Fibroblast of the aortic adventitia (primary cell): ENCODE measurements at regions not wholly inside any gene's neighbourhood (a gene's known extent, or its start where the extent isn't known, plus 50 kb on each side); places are given as distances from the start of the nearest gene placed in this dataset.

Source experiments
- DNase-seq: peaks from one replicate; pipeline ENCODE4 v3.0.0-alpha.2; 2010; ENCODE audit warnings: low read depth
- H3K4me3 ChIP-seq: 2 replicates; pipeline ENCODE4 v1.5.1; 2011; ENCODE audit warnings: low read depth, mild to moderate bottlenecking, control low read depth, low read length, moderate library complexity
- CTCF ChIP-seq: IDR thresholded peaks from 2 replicates; pipeline ENCODE4 v1.5.1; 2011; ENCODE audit warnings: mild to moderate bottlenecking, low read length, control low read depth, inconsistent platforms; ENCODE audit not compliant: insufficient read depth

- TF ChIP-seq CTCF, result no peak
- H3K4me3 ChIP-seq, result no peak overlapping the region
- no peak for DNase-seq
These were observed 73.9 kb upstream of the EMX2 start for GRCh38 chr10:117468665-117469064.

GRCh38 chr10:117464176-117464575, 78.4 kb upstream of the EMX2 start:
- peak; percentile 45 for DNase-seq
- H3K4me3 ChIP-seq, result no peak overlapping the region
- TF ChIP-seq CTCF, result no peak

- DNase-seq, result no peak
- TF ChIP-seq CTCF, result no peak
- no peak overlapping the region for H3K4me3 ChIP-seq
These were observed 79.0 kb upstream of the EMX2 start for GRCh38 chr10:117463545-117463920.

- no peak overlapping the region for H3K4me3 ChIP-seq
- DNase-seq, result no peak
- no peak for TF ChIP-seq CTCF
These were observed 79.6 kb upstream of the EMX2 start for GRCh38 chr10:117462816-117463544.

- H3K4me3 ChIP-seq, result no peak overlapping the region
- no peak for DNase-seq
- peak; percentile 18 for TF ChIP-seq CTCF
These were observed 80.1 kb upstream of the EMX2 start for GRCh38 chr10:117462424-117462792.

GRCh38 chr10:117461766-117462423, 80.7 kb upstream of the EMX2 start:
- H3K4me3 ChIP-seq, result no peak overlapping the region
- no peak for TF ChIP-seq CTCF
- peak; percentile 92 for DNase-seq
